GM03348 (cell line): ENCODE measurements at regions not wholly inside any gene's neighbourhood (a gene's known extent, or its start where the extent isn't known, plus 50 kb on each side); places are given as distances from the start of the nearest gene placed in this dataset.

ENCODE experiments used
- DNase-seq: peaks from one replicate; pipeline ENCODE4 v3.0.0; 2012; ENCODE audit warnings: low spot score

GRCh38 chr7:31456646-31457368 is 57.1 kb upstream of the ITPRID1 start:
- DNase-seq = no peak

- DNase-seq = no peak
Measured at GRCh38 chr7:31457551-31457950, 56.3 kb upstream of the ITPRID1 start.

GRCh38 chr7:31458203-31458602 is 55.7 kb upstream of the ITPRID1 start:
- DNase-seq = no peak

GRCh38 chr7:31462636-31463035 is 51.3 kb upstream of the ITPRID1 start:
- no peak for DNase-seq
